HG03354 (cell line): ENCODE measurements at regions not wholly inside any gene's neighbourhood (a gene's known extent, or its start where the extent isn't known, plus 50 kb on each side); places are given as distances from the start of the nearest gene placed in this dataset.
"Not testable (repeated sequence)": the region's sequence is repeated elsewhere in the genome, so short reads cannot be mapped to it uniquely, and the experiment has no call there.

Experiments
- ATAC-seq: cut with Tn5 transposase; IDR thresholded peaks from one replicate; pipeline ENCODE4 v1.9.1; 2021; ENCODE audit warnings: mild to moderate bottlenecking; ENCODE audit not compliant: unreplicated experiment, poor library complexity, severe bottlenecking

DNA sequence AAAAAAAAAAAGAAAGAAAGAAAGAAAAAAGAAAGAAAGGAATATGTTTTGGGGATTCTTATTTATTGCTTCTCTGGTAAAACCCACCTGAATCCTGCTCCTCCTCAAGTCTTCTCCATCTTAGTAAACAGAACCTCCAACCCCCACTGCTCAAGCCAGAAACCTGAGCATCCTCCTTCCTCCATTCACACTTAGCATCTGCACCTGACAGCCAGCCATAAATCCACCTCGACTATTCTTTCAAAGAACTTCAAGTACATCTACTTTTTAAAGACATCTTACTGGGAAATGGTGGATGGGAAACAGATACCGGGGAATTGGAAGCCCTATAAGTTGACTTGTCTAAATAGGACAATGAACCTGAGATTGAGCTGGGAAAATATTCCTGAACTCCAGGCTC, 519.9 kb upstream of the DPP6 start:
- ATAC-seq: no peak

DNA sequence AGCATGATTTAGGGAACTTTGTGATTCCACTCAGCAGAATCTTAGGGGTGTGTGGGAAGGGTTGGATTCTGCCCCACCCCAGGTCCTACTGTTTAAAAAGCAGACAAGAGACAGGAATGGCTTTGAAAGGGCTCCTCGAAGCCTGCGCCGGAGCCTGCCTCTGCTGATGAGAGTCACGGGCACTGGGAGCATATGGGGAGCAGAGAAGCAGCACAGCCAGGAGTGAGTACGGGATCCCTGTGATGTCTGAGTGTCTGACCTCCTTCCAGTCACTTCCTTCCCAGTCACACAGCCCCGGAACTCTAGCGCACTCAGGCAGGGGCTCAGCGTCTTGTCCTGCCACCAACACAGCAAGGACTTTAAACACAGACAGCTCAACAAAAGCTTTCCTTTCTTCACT, 514.9 kb upstream of the DPP6 start:
- ATAC-seq: no peak

GRCh38 chr7:153541903-153542302, 510.3 kb upstream of the DPP6 start:
- ATAC-seq: no peak

GRCh38 chr7:153543232-153543631, 509.0 kb upstream of the DPP6 start:
- no peak for ATAC-seq

DNA sequence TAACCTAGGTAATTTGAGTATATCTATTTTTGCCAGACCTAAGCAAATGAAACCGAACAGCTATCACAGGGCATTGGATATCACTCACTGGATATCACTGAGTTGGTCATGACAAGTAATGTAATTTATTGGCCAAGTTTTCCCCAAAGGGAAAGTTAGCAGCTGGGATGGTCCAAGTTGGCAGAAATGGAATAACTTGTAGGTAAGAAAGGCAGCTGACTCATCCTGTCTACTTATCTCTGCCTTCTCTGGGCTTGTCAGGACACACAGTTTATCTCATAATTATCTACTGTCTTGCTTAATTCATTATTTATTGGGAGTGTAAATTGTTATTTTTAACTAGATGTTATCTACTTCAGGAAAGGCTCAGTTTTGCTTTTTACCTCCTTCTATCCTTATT, 502.0 kb upstream of the DPP6 start:
- ATAC-seq: no peak

- ATAC-seq: no peak
Observed at GRCh38 chr7:153564391-153564790, 487.8 kb upstream of the DPP6 start.

GRCh38 chr7:153566324-153566723, 485.9 kb upstream of the DPP6 start:
- no peak for ATAC-seq

DNA sequence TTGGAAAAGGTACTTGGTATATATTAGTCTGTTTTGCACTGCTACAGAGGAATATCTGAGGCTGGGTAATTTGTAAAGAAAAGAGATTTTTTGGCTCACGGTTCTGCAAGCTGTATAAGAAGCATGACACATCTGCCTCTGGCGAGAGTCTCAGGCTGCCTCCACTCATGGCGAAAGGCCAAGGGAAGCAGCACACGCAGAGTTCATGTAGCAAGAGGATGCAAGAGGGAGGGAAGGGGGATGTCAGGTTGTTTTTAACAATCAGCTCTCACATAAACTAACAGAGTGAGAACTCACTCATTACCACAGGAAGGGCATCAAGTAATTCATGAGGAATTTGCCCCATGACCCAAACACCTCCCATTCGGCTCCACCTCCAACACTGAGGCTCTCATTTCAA, 484.8 kb upstream of the DPP6 start:
- no peak for ATAC-seq

DNA sequence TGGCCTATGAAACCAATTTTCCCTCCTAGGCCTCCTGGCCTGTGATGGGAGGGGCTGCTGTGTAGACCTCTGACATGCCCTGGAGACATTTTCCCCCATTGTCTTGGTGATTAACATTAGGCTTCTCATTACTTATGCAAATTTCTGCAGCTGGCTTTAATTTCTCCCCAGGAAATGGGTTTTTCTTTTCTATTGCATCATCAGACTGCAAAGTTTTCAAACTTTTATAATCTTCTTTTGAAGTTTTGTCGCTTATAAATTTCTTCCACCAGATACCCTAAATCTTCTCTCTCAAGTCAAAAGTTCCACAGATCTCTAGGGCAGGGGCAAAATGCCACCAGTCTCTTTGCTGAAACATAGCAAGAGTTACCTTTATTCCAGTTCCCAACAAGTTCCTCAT, 482.7 kb upstream of the DPP6 start:
- ATAC-seq: not testable (repeated sequence)

- no peak for ATAC-seq
Observed at GRCh38 chr7:153576096-153576495, 476.1 kb upstream of the DPP6 start.

DNA sequence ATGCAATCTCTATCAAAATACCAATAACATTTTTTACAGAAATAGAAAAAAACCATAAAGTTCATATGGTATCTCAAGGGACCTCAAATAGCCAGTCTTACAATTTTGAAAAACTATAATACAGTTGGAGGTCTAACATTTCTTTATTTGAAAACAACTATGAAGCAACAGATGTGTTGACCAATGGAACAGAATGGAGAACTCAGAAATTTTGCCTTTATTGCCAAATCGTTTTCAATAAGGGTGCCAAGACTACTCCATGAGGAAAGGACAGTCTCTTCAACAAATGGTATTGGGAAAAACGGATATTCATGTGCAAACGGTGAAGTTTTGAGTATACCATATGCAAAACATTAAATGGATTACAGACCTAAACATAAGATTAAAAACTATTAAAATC, 470.8 kb upstream of the DPP6 start:
- ATAC-seq: no peak

- ATAC-seq: no peak
Observed at GRCh38 chr7:153584132-153584531, 468.1 kb upstream of the DPP6 start.

DNA sequence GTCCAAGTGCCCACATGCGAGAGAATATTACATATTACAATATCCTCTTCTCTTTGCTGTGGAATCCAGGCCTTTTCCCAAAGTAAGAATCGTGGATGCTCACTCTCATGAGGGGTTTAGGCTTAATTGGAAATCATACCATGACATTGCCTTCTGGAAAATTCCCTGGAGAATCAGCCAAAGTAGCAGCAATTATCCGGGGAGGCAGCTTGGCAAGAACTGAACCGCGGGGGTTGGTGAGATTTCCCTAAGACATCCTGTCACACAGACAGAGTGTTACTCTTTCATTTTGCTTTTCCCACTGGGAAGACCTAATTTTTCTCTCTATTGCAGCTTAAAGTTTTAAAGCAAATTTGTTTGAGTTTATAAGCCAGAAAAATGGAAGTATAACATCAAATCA, 463.6 kb upstream of the DPP6 start:
- ATAC-seq: no peak

DNA sequence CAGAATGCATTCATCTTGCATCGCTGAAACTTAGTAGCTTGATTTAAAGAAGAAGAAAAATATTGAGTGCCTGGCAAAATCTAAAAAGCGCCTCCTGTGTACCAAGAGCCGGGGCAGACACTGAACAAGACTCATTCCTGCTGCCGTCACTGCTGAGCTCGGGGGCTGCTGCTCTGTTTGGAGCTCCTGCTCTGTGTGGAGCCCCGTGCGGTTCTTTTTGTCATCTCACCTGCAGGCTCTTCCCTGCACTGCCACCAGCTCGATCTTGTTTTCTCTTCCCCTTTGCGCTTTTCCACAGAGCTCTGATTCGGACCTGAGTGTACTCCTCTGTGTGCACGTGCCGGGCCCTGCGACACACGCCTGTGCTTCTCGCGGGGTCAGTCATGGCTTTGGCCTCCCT, 462.1 kb upstream of the DPP6 start:
- no peak for ATAC-seq

DNA sequence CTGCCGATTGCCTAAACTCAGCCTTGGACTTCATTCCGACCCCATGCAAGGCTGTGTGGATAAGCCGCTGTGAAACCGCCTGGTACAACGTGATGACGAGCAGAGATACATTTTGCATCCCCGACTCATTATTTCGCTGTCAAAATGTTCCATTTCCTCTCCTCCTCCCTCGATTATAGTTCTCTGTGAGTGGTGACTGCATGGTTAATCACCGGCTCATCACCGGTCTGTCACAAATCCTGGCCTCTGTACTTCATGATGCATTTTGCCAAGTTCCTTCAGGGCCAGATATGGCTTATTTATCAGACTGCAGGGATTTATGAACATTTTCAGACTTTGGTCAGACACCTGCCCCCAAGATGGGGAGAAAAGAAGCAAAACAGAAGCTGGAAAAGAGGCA, 461.6 kb upstream of the DPP6 start:
- no peak for ATAC-seq

DNA sequence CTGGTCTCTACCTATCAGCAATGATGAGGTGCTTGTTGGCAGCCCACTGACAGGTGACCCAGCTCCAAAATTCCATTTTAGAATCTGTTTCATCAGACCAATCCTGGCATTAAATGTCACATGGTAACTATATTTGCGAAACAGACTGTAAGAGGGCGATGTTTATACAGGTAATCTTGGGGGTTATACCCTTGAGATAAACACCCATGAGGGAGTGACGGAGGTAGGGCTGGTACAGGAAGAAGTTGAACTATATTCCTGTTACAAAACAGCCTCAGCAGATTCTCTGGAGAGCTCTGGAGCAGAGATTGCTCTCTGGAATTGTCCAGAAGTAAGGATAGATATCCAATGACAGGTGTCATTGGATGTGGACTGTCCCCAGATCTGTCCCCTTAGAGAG, 444.8 kb upstream of the DPP6 start:
- ATAC-seq: no peak

GRCh38 chr7:153616711-153617325, 435.4 kb upstream of the DPP6 start:
- ATAC-seq: no peak

GRCh38 chr7:153627323-153627722, 424.9 kb upstream of the DPP6 start:
- no peak for ATAC-seq

DNA sequence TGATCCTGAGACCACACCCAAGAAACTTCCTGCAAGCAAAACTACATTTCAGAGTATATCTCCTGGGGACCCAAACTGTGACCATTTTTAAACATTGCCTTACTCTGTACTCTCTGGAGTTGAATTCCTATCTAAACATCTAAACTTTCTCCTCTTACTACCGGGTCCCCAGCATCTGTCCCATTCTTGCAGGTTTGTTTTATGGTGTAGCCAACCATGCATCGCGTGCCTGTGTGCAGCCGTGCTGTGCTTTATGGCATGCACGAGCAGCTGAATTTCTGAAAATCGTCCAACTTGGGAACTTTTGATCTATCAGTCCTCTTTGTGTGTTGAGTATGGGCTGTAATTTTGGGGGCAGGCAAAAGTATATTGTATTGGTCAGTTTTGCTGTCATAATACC, 423.8 kb upstream of the DPP6 start:
- ATAC-seq: no peak

DNA sequence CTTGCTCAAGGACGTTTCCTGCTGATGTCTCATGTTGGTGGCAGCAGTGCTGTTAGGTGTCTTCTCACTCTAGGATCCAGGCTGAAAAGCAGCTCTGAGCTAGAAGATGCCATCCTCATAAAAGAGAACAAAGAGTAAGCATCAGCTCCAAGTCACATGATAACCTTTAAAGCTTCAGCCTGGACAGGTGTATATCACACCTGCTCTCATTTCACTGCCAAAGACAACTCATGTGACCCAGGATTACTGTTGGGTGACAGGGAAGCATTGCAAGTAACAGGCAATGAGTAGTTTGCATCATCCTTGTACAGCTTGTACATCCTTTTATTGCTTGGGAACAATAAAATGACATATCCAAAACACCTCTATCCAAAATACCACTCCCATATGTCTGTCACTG, 423.4 kb upstream of the DPP6 start:
- no peak for ATAC-seq

DNA sequence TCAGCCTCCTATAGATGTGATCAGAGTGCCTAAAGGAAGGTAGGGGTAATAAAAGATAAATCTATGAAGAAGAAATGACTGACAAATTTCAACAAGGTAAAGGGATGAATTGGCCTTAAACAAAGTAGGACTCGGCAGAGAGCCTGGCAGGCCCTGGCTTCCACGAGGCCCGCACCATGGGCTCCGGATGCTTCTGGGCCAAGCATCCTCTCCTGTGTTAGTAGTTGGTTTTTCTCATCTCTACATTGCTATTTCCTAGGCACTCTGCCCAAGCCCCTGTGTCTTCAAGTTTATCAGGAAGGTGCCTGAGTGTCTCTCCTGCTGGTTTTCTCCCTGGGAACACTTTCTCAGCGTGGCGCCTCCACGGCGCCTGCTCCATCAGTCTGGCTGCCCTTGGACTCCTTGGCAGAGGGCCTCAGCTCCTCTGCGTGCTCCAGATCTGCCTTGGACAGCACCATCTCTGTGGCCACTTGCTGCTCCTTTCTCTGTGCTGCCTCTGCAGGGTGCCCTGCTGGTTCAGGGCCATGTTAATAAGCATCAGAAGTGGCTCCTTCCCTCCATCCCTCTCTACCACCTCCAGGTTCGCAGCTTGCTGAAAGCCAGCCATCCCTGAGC, 413.3 kb upstream of the DPP6 start:
- ATAC-seq: no peak

GRCh38 chr7:153640586-153640985, 411.6 kb upstream of the DPP6 start:
- no peak for ATAC-seq
